ENCODE measurements at regions not wholly inside any gene's neighbourhood (a gene's known extent, or its start where the extent isn't known, plus 50 kb on each side); places are given as distances from the start of the nearest gene placed in this dataset.

DNA sequence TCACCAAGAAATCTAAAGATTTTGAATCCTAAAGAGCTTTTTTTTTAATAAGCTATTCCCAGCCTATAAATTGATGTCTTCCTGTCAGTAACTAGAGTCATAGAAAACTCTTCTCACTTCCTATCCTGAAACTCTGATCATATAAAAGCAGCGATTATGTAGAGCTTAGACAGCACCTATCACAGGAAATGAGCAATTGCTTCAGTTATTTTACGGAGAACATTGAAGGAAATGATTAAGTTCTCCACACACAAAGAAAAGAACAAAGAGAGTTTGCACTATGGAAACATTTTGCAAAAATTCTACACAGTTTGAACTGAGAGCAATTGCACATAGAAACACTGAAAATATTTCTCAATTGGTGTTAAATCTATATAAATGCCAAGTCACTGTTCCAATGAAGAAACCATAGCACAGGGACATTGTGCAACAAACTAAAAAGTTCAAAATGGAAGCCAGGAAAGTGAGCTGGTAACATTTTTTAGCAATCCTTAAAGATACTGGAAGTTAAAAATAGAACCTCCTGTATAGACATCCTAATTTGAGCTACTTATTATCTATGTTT, 291.5 kb upstream of the ARHGEF26 start:
- TF ChIP-seq EZH2 (IDR thresholded peaks at IDR 0.05; ENCODE audit: borderline replicate concordance) (no peak), EZH2phosphoT487 (IDR thresholded peaks at IDR 0.05; ENCODE audit: low read depth, severe bottlenecking, unreplicated experiment) (no peak)
- TF ChIP-seq, protein P1, sequence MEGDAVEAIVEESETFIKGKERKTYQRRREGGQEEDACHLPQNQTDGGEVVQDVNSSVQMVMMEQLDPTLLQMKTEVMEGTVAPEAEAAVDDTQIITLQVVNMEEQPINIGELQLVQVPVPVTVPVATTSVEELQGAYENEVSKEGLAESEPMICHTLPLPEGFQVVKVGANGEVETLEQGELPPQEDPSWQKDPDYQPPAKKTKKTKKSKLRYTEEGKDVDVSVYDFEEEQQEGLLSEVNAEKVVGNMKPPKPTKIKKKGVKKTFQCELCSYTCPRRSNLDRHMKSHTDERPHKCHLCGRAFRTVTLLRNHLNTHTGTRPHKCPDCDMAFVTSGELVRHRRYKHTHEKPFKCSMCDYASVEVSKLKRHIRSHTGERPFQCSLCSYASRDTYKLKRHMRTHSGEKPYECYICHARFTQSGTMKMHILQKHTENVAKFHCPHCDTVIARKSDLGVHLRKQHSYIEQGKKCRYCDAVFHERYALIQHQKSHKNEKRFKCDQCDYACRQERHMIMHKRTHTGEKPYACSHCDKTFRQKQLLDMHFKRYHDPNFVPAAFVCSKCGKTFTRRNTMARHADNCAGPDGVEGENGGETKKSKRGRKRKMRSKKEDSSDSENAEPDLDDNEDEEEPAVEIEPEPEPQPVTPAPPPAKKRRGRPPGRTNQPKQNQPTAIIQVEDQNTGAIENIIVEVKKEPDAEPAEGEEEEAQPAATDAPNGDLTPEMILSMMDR (IDR thresholded peaks at IDR 0.05; ENCODE audit: poor library complexity), result no peak
